H54 (cell line): ENCODE measurements at regions not wholly inside any gene's neighbourhood (a gene's known extent, or its start where the extent isn't known, plus 50 kb on each side); places are given as distances from the start of the nearest gene placed in this dataset.

Experiments used
- DNase-seq: peaks from one replicate; pipeline ENCODE4 v3.0.0; 2011; ENCODE audit warnings: low spot score, mixed read lengths; ENCODE audit not compliant: insufficient read length
- FAIRE-seq: peaks from 3 replicates; lab custom pipeline; 2011; peaks lifted over from hg19 to GRCh38; lab: Jason Lieb, UNC
- POLR2A ChIP-seq: IDR thresholded peaks from 2 replicates; pipeline ENCODE4 v1.6.1; 2011; ENCODE audit warnings: low read depth, mild to moderate bottlenecking, low read length

DNA sequence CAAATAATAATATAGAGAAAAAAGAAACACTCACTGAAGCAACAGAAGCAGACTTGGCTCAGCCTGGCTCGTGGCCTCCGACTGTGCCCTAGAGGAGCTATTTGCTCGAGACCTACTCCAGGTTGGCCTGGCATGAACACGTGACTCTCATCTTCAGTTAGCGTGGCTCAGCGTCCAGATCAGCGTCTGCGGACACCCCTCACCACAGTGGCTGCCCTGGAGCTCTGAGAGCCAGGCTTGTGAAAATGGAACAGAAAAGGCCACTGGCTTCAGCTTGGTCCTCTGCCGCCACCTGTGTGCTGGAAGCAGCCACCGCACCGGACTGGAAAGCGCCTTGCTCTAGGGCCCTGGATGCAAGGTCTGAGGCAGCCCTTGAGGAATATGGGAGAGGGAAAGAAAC is 1184.0 kb upstream of the GYPC start:
- no peak for TF ChIP-seq POLR2A
- FAIRE-seq = no peak
- DNase-seq = peak; percentile 4

DNA sequence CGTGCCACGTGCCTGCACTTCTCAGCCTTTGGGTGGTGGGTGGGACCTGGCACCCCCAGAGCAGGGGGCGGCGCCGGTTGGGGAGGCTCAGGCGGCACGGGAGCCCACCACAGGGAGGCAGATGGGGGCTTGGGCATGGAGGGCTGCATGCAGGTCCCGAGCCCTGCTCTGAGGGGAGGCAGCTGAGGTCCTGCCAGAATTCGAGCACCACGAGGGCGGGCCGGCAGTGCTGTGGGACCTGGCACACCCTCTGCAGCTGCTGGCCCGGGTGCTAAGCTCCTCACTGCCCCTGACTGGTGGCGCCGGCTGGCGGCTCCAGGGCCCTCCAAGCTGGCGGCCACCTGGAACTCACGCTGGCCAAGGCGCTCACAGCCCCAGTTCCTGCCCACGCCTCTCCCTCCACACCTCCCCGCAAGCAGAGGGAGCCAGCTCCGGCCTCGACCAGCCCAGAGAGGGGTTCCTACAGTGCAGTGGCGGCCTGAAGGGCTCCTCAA is 1176.8 kb upstream of the GYPC start:
- TF ChIP-seq POLR2A = no peak
- FAIRE-seq = no peak
- DNase-seq = no peak

DNA sequence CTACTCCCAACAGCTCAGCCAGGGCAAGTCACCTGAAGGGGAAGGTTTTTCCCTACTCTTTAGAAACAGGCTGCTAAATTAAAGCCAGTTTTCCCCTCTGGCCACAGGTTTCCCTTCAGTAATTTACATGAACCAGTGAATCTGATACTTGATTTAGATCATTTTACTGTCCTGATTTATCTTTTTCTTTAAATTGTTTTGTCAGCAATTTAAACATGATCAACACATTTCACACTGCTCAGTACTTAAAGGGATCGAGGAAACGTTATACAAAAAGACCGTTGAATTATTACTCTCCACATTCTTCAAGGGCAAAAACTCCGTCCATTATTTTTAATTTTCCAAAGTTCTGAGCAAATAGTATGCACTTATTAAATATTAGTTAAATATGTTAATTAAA is 1165.7 kb upstream of the GYPC start:
- DNase-seq = no peak
- TF ChIP-seq POLR2A = no peak
- FAIRE-seq = no peak

DNA sequence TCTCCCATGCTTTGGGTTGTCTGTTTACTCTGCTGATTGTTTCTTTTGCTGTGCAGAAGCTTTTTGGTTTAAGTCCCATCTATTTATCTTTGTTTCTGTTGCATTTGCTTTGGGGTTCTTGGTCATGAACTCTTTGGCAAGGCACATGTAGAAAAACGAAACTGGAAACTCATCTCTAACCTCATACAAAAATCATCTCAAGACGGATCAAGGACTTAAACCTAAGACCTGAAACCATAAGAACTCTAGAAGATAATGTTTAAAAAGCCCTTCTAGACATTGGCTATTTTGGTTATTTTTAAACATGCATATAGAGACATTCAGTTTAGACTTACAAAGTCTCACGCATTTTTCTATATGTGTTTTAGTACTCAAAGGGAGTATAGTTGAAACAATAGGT is 1164.3 kb upstream of the GYPC start:
- TF ChIP-seq POLR2A = no peak
- DNase-seq (no peak), FAIRE-seq (no peak)

DNA sequence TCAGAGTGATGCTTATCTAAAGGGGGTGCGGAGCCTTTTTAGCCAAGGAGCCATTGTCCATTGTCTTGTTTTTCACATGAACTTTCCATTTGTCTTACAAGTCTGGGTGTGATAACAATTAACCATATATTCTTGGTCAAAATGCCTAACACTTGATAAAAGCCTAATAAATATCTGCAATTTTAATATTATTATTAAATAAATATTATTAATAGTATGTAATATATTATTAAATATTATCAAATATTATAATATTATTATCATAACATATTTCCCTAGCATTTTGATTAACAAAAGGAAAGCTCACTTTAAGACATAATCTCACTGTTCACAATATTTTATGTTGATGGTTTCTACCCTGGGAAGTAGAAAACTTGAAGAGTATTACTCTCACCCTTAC is 1143.6 kb upstream of the GYPC start:
- no peak for FAIRE-seq
- no peak for DNase-seq
- no peak for TF ChIP-seq POLR2A

DNA sequence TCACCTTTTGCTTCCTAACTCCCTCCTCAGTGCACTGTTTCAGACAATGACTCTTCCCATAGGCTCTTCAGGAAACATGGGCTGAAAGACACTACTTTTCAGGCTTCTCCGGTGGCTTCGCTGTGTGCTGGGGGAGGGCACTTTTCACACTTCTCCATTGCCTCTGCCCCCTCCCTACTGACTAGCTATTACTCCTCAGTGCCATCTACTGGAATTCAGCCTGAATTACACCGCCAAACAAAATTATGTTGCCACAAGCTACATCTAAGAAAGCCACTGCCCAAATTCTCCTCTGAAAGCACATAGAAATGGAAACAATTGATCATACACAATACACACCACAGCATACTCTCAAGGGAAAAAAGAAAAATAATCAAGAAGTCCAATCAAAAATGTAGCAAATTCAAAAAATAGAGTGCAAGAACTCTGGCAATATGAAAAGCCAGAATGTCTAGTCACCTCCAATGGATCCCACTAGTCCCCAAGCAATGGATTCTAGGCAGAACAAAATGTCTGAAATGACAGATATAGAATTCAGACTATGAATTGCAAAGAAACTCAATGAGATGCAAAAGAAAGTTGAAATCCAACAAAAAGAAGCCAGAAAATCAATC is 1139.4 kb upstream of the GYPC start:
- no peak for FAIRE-seq
- no peak for TF ChIP-seq POLR2A
- peak; percentile 8 for DNase-seq

DNA sequence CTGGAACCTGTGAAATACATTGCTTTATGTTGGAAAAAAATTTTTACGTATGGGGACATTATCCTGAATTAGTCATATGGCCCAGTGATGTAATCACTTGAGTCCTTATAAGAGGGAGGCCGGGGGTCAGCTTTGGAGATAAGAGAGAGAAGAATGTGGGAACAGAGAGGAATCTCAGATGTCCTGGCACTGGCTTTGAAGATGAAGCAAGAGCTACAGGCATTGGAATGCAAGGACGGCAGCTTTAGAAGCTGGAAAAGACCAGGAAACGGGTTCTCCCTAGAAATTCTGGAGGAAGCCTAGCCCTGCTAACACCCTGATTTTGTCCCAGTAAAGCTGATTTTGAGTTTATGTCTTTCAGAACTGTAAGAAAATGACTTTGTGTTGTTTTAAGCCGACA is 1129.9 kb upstream of the GYPC start:
- DNase-seq (no peak), FAIRE-seq (no peak)
- no peak for TF ChIP-seq POLR2A

DNA sequence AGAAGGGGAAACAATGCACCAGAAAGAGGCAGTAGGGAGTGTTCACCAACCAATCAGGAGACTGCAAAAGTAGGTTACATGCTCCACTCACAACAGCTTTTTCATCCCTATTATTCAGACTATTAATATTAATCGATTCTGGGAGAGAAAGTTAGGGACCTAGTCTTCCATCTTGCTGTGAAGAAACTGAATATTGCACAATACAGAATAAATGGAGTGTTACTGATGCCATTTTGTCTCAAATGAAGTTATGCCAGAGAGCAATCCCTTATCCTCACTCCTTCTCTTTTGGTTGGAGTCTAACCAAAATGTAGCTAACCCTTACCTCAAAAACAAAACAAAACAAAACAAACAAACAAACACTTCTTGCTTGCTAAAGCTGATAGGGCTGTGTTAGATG is 1120.9 kb upstream of the GYPC start:
- no peak for FAIRE-seq
- TF ChIP-seq POLR2A = no peak
- no peak for DNase-seq

DNA sequence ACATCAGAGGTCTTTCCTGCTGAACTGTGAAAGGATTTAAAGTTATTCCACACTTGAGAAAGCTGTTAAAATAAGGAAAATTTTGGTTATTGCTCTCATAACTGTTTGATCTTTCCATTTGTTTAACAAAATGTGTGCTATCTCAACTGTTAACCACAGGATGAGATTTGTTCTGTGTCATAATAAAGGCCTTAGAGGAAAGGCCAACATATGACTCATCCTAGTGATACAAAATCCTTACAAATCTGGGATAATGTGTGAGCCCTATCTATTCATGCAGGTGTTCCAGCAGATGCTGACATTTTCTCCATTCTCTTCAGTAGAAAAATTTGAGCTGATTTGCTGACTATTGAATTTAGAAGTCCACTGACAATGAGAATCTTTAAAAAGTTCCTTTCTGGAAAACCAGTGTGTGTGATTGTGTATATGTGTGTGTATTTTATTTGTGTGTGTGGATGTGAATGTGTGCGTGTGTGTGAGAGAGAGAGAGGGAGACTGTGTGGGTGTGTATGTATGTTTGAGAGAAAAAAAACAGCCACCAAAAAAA is 1111.9 kb upstream of the GYPC start:
- no peak for FAIRE-seq
- no peak for DNase-seq
- TF ChIP-seq POLR2A = no peak

DNA sequence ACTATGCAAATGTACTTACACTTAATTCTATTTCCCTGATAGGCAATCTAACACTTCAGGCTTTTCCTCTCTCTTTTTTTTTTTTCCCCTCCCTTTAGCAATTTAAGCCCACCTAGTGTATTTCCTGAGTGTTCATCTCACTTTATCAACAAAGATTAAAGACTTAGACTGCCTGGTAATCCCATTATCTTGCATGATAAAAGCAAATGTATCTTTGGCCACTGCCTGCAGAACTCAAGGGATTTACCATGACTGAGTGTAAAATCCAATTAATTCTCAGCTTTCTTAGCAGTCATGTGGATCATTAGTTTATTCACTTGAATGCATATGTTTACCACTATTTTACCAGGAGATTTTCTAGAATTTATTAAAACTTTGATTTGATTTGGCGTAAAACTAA is 1102.2 kb upstream of the GYPC start:
- no peak for FAIRE-seq
- TF ChIP-seq POLR2A = no peak
- no peak for DNase-seq

DNA sequence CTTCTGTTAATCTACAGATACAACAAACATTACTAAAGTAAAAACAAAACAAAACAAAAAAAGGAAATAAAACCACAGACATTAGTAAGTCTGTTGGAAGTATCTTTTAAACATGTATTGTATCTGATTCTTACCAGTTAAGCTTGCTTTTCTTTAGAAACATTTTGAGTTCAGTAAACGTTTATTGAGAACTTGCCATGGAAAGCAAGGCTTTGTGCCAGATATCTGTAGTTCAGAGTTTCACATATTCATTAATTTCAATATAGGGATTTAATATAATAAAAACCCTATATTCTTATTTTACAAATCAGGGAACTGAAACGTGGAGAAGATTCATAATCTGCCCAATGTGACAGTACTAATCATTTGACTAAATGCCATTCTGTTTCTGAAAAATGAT is 1101.0 kb upstream of the GYPC start:
- no peak for TF ChIP-seq POLR2A
- no peak for DNase-seq
- FAIRE-seq = no peak

DNA sequence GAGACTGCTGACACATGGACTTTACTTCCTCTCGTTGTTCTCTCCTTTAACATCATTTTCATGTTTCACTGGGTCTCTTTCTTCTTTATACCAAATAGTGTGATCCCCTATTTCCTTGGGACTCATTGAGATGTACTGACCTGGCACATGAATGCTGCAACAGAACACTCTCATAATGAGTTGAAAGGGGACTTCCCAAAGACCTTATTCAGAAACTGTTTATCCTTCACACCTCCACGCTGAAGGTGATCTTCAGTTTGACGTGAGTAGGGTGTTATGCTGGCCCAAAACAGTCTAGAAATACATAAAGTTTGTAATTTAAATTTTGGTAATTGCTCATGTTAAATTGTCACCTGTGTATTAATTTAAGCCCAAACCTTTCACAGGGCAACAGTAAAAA is 1096.8 kb upstream of the GYPC start:
- TF ChIP-seq POLR2A = no peak
- no peak for FAIRE-seq
- DNase-seq = no peak

DNA sequence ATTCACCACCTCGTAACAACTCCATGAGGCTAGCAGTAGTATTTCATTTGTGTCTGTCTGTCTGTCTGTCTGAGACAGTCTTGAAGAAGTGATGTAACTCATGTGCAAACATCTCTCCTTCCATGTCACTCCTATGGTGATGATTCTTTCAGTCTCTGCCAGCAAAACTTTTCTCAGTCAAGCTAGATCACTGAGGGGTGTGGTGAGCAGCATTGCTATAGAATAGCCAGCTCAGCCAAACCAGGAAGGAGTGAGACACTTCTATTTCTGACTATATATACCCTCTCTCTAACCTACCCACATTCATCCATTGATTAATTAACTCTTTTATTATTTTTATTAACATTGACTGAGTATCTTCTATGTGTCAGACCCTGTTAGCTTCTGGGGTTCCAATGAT is 1095.1 kb upstream of the GYPC start:
- FAIRE-seq = no peak
- no peak for TF ChIP-seq POLR2A
- DNase-seq = no peak

DNA sequence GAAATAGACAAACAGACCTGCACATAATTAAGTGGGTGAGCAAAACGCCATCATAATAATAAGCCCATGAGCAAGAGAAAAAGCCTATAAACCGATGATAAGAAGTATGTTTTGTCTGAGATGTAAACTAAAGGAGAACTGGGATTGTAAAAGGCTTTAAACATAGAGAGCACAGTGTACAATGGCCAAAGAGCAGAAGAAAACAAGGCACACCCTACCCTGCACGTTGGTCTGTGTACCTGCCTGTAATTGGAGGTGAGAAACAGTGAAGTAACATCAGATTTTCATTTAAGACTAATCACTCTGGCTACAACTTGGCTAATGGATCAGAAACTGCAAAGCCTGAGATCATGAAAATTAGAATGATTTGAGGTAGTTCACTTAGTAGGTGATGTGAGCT is 1094.7 kb upstream of the GYPC start:
- TF ChIP-seq POLR2A = no peak
- no peak for FAIRE-seq
- no peak for DNase-seq

DNA sequence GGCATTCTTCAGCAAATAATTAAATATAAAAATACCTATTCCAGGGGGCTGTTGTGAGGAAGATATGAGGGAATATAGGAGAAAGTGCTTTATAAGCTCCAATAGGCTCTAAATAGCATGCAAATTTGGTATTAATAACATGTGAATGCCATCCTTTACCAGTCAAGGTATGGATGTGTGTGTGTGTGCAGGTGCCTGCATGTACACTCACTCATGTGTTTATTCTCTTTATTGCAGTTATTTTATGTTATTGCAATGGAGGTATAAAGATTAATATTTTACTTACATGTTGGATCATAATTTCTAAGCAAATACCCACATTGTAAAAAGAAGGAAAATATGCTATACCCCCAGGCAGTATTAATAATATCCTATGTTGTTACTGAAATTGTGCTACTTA is 1093.0 kb upstream of the GYPC start:
- no peak for TF ChIP-seq POLR2A
- no peak for FAIRE-seq
- no peak for DNase-seq
